ENCODE measurements at regions not wholly inside any gene's neighbourhood (a gene's known extent, or its start where the extent isn't known, plus 50 kb on each side); places are given as distances from the start of the nearest gene placed in this dataset.

DNA sequence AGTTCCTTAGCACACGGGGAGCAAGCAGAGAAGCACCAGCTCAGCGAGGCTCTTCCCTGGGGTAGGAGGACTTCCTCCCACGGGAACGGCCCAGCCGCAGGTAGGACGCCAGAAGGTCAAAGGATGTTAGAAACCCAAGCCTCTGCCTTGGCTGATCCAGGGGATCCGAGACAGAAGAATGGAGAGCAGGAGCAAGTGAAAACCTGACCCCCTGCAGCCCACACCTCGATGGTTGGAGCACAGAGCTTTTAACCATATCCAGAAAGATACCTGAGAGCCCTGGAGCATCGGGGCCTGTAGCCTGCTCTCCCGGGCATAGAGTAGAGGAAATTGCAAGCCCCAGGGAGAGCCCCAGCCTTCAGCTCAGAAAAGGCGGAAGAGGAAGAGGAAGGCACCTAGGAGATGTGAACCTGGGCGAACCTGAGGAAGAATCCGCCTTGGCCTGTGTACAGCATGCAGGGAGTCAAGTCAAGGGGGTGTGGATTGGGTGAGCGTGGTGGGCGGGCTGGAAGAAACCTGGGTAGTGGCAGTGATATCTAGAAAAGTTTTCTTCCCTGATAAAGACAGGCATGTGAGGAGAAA is 76.3 kb downstream of the PSMG1 start (continued):
- TF ChIP-seq NFYB (IDR thresholded peaks at IDR 0.05; ENCODE audit: insufficient read depth, low read depth, low read length): no peak
- TF ChIP-seq, protein P1, sequence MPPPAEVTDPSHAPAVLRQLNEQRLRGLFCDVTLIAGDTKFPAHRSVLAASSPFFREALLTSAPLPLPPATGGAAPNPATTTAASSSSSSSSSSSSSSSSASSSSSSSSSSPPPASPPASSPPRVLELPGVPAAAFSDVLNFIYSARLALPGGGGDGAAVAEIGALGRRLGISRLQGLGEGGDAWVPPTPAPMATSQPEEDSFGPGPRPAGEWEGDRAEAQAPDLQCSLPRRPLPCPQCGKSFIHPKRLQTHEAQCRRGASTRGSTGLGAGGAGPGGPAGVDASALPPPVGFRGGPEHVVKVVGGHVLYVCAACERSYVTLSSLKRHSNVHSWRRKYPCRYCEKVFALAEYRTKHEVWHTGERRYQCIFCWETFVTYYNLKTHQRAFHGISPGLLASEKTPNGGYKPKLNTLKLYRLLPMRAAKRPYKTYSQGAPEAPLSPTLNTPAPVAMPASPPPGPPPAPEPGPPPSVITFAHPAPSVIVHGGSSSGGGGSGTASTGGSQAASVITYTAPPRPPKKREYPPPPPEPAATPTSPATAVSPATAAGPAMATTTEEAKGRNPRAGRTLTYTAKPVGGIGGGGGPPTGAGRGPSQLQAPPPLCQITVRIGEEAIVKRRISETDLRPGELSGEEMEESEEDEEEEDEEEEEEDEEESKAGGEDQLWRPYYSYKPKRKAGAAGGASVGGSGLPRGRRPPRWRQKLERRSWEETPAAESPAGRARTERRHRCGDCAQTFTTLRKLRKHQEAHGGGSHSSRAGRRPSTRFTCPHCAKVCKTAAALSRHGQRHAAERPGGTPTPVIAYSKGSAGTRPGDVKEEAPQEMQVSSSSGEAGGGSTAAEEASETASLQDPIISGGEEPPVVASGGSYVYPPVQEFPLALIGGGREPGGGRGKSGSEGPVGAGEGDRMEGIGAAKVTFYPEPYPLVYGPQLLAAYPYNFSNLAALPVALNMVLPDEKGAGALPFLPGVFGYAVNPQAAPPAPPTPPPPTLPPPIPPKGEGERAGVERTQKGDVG (CRISPR knock-in tag; IDR thresholded peaks at IDR 0.05): no peak
- no peak for TF ChIP-seq FOXK2 (IDR thresholded peaks at IDR 0.05)
- TF ChIP-seq NFYA (IDR thresholded peaks at IDR 0.05; ENCODE audit: borderline replicate concordance, low read depth, low read length): no peak
- no peak for TF ChIP-seq RAD51 (IDR thresholded peaks at IDR 0.05)

DNA sequence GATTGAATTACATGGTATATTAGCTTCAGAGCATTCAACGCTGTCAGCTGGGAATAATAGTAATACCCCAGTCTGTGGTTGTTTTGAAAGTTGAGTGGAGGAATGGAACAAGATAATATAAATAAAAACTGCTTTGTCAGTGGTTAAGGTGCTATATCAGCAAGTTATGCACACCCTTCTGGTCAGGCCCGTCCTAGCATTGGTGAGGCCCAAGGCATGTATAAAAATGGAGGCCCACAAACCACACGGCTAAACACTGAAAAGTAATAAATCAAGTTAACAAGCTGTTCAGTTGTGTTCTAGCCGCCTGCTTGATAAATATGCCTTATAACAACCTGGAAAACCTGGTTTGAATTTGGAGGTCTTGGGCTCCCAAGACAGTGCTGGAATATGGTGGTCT is 77.4 kb downstream of the PSMG1 start:
- SMC1A ChIA-PET (ENCODE audit: uncharacterized antibody, unreplicated experiment): interaction anchor here (1.2 kb wide), 1 partner anchor 32 kb away, joined by 3 read pairs; no protein-coding TSS in a partner anchor
- Histone ChIP-seq H3K36me3 (ENCODE audit: control insufficient read depth in 2 of 2, insufficient read depth in 2 of 2, low read length in 1 of 2) (no peaks in the 10 kb centered on the region), H3K27ac (ENCODE audit: control insufficient read depth, insufficient read depth) (no peak overlapping the region), H3K79me2 (ENCODE audit: control insufficient read depth, insufficient read depth, low read length) (no peaks in the 10 kb centered on the region), H3K4me2 (ENCODE audit: control insufficient read depth, insufficient read depth) (no peak overlapping the region), H3K27me3 (replicated peaks in 1 of 2; ENCODE audit: control insufficient read depth in 2 of 2, insufficient read depth in 2 of 2, low read length in 1 of 2) (no peaks in the 10 kb centered on the region; a peak in 2 of 4 replicates), H3K4me3 (no peak overlapping the region), H3K9ac (ENCODE audit: control insufficient read depth, insufficient read depth, low read length) (no peak overlapping the region), H2AFZ (ENCODE audit: control insufficient read depth, low read depth, low read length) (no peak overlapping the region), H3K9me3 (replicated peaks; ENCODE audit: control insufficient read depth, insufficient read depth, low read length) (no peaks in the 10 kb centered on the region), H3K4me1 (ENCODE audit: control insufficient read depth, insufficient read depth, low read length) (no peaks in the 10 kb centered on the region), H4K20me1 (ENCODE audit: control insufficient read depth, insufficient read depth) (no peaks in the 10 kb centered on the region)
- ATAC-seq: no peak
- DNase-seq (ENCODE audit: low read depth, low spot score): no peak
- CTCF ChIA-PET: interaction anchor here (0.8 kb wide), 1 partner anchor 20 kb away, joined by 3 read pairs; no protein-coding TSS in a partner anchor
- intact Hi-C loops (cut with micrococcal nuclease; ENCODE audit: unreplicated experiment) (no loop called here), in situ Hi-C loops (cut with MboI) (no loop called here)
- RAD21 ChIA-PET (ENCODE audit: unreplicated experiment): interaction anchor here (1.2 kb wide), 1 partner anchor 91 kb away, joined by 3 read pairs; no protein-coding TSS in a partner anchor
- FAIRE-seq: no peak
- POLR2A ChIA-PET: no interaction called here
- WGBS (ENCODE audit: insufficient coverage, insufficient replicate concordance, low lambda C conversion rate, missing lambda C conversion rate): 48% methylated on average over 4 of the region's 4 CpGs
- no TSS peak for BruUV-seq (replicated peaks)
- no peak for TF ChIP-seq MXI1 (IDR thresholded peaks at IDR 0.05; ENCODE audit: low read depth, low read length)
- no peak for TF ChIP-seq JUNB (IDR thresholded peaks at IDR 0.05)
- TF ChIP-seq, protein P2, sequence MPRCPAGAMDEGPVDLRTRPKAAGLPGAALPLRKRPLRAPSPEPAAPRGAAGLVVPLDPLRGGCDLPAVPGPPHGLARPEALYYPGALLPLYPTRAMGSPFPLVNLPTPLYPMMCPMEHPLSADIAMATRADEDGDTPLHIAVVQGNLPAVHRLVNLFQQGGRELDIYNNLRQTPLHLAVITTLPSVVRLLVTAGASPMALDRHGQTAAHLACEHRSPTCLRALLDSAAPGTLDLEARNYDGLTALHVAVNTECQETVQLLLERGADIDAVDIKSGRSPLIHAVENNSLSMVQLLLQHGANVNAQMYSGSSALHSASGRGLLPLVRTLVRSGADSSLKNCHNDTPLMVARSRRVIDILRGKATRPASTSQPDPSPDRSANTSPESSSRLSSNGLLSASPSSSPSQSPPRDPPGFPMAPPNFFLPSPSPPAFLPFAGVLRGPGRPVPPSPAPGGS (IDR thresholded peaks at IDR 0.05; ENCODE audit: borderline replicate concordance, insufficient read depth, low read depth, low read length, poor library complexity, severe bottlenecking): no peak
- no peak for TF ChIP-seq IRF4 (IDR thresholded peaks at IDR 0.05; ENCODE audit: low read depth, low read length)
- no peak for TF ChIP-seq FOXM1 (IDR thresholded peaks at IDR 0.05; ENCODE audit: low read depth, low read length)
- TF ChIP-seq, protein P3, sequence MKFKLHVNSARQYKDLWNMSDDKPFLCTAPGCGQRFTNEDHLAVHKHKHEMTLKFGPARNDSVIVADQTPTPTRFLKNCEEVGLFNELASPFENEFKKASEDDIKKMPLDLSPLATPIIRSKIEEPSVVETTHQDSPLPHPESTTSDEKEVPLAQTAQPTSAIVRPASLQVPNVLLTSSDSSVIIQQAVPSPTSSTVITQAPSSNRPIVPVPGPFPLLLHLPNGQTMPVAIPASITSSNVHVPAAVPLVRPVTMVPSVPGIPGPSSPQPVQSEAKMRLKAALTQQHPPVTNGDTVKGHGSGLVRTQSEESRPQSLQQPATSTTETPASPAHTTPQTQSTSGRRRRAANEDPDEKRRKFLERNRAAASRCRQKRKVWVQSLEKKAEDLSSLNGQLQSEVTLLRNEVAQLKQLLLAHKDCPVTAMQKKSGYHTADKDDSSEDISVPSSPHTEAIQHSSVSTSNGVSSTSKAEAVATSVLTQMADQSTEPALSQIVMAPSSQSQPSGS (IDR thresholded peaks at IDR 0.05; ENCODE audit: low read length): no peak
- TF ChIP-seq, protein P4, sequence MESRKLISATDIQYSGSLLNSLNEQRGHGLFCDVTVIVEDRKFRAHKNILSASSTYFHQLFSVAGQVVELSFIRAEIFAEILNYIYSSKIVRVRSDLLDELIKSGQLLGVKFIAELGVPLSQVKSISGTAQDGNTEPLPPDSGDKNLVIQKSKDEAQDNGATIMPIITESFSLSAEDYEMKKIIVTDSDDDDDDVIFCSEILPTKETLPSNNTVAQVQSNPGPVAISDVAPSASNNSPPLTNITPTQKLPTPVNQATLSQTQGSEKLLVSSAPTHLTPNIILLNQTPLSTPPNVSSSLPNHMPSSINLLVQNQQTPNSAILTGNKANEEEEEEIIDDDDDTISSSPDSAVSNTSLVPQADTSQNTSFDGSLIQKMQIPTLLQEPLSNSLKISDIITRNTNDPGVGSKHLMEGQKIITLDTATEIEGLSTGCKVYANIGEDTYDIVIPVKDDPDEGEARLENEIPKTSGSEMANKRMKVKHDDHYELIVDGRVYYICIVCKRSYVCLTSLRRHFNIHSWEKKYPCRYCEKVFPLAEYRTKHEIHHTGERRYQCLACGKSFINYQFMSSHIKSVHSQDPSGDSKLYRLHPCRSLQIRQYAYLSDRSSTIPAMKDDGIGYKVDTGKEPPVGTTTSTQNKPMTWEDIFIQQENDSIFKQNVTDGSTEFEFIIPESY (IDR thresholded peaks at IDR 0.05): no peak
- TF ChIP-seq TCF12 (IDR thresholded peaks at IDR 0.05; ENCODE audit: low read depth, low read length): no peak
- no peak for TF ChIP-seq WRNIP1 (IDR thresholded peaks at IDR 0.05; ENCODE audit: borderline replicate concordance, low read depth, low read length)
- TF ChIP-seq CREM (IDR thresholded peaks at IDR 0.05; ENCODE audit: low read depth): no peak
- no peak for TF ChIP-seq SRF (IDR thresholded peaks at IDR 0.05; ENCODE audit: low read depth in 2 of 2, low read length in 2 of 2)

Data from GM12878 (cell line).